Lung (tissue), 11 donors: ENCODE measurements at regions not wholly inside any gene's neighbourhood (a gene's known extent, or its start where the extent isn't known, plus 50 kb on each side); places are given as distances from the start of the nearest gene placed in this dataset.

Experiments
- ATAC-seq: fragments of 200-7000 bp; cut with Tn5 transposase; one replicate; pipeline ENCODE4 v1.9.1; 2020; ENCODE audit warnings: moderate number of reproducible peaks; ENCODE audit not compliant: insufficient read depth, low FRiP score
- DNase-seq, 3 donors: peaks; one replicate each; pipeline ENCODE4 v3.0.0-alpha.2; 2013 to 2017
- H3K27ac ChIP-seq, 2 donors: one replicate each; pipeline ENCODE4 v1.5.1; 2013; ENCODE audit warnings: mild to moderate bottlenecking in 2 of 2, moderate library complexity in 2 of 2, control low read depth in 1 of 2, inconsistent platforms in 1 of 2, low read depth in 1 of 2, low read length in 1 of 2
- H3K27me3 ChIP-seq, 3 donors: one replicate each; pipeline ENCODE4 v1.5.1; 2013; ENCODE audit warnings: low read length in 2 of 3; ENCODE audit not compliant: control insufficient read depth in 3 of 3, insufficient read depth in 3 of 3
- H3K36me3 ChIP-seq, 4 donors: one replicate each; pipeline ENCODE4 v1.5.1; 2013; ENCODE audit warnings: low read length in 4 of 4, mild to moderate bottlenecking in 1 of 4, moderate library complexity in 1 of 4; ENCODE audit not compliant: control insufficient read depth in 4 of 4, insufficient read depth in 4 of 4
- H3K4me1 ChIP-seq, 5 donors: one replicate each; pipeline ENCODE4 v1.5.1; 2013; ENCODE audit warnings: low read length in 5 of 5, mild to moderate bottlenecking in 2 of 5, moderate library complexity in 1 of 5; ENCODE audit not compliant: control insufficient read depth in 5 of 5, insufficient read depth in 5 of 5
- H3K4me3 ChIP-seq: one replicate; pipeline ENCODE4 v1.5.1; 2013; ENCODE audit warnings: mild to moderate bottlenecking, control low read depth, moderate library complexity
- H3K9ac ChIP-seq, 2 donors: one replicate each; pipeline ENCODE4 v1.5.1; 2013; ENCODE audit warnings: low read length in 2 of 2, control low read depth in 1 of 2; ENCODE audit not compliant: insufficient read depth in 1 of 2
- H3K9me3 ChIP-seq, 4 donors: one replicate each; pipeline ENCODE4 v1.5.1; 2013; ENCODE audit warnings: low read length in 3 of 4, mild to moderate bottlenecking in 1 of 4, moderate library complexity in 1 of 4; ENCODE audit not compliant: control insufficient read depth in 4 of 4, insufficient read depth in 3 of 4
- CTCF ChIP-seq: IDR thresholded peaks from 2 replicates; pipeline ENCODE4 v1.5.1; 2012; ENCODE audit warnings: mild to moderate bottlenecking; ENCODE audit errors: control extremely low read depth, extremely low read depth
- WGBS, 2 donors: extraction: QIAGEN DNeasy Blood & Tissue Kit; methylation state at CpG; one replicate each; pipeline ENCODE4 v1.1.7; 2013; 5-methylcytosine and 5-hydroxymethylcytosine counted together
- donor health status: control.
- donor health status: control.
- donor health status: Bipolar disorder and iron deficiency.
- donor health status: healthy.
- donor health status: DM: yes; HTN: yes; CAD: no.

GRCh38 chr2:49831698-49832367 lies 677.5 kb upstream of the FSHR start:
- H3K27ac ChIP-seq: no peak overlapping the region
- ATAC-seq: no peak
- 69 to 81% methylated on average over 14 of the region's 14 CpGs for WGBS, 2 donors

GRCh38 chr2:49830846-49831245 lies 676.5 kb upstream of the FSHR start:
- Histone ChIP-seq H3K9ac (no peak overlapping the region), H3K9me3 (no peaks in the 10 kb centered on the region), H3K4me3 (no peak overlapping the region), H3K4me1 (no peaks in the 10 kb centered on the region), H3K27ac (no peak overlapping the region), H3K36me3 (no peaks in the 10 kb centered on the region), H3K27me3 (no peaks in the 10 kb centered on the region)
- DNase-seq (peak; percentile 15 to 78 (median 46)), ATAC-seq (no peak)
- no peak for TF ChIP-seq CTCF
- WGBS, 2 donors: 66 to 67% methylated on average over 3 of the region's 3 CpGs

More at GRCh38 chr2:49831698-49832367, 677.5 kb upstream of the FSHR start:
- Histone ChIP-seq H3K4me3 (no peak overlapping the region), H3K27me3 (no peaks in the 10 kb centered on the region), H3K9me3 (no peaks in the 10 kb centered on the region), H3K36me3 (no peaks in the 10 kb centered on the region), H3K4me1 (no peaks in the 10 kb centered on the region), H3K9ac (no peak overlapping the region)
- no peak for DNase-seq
- TF ChIP-seq CTCF: no peak

DNA sequence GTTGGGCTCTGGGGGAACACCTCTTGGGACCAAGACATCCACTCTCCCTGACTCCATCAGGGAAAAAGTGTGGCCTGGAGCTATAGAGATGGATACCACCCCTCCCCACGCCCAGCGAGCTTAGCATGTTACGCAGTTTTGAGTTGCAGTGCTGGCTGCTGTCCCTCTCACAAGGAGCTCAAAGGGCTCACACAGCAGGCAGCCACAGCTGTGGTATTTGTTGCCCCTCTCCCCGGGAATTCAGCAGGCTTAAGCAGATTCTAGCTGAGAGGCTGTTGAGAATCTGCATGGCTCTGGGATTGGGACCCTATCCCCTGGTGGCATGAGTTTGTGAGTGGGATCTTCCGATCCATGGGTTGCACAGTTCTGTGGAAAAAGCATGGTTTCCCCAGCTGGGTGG lies 673.1 kb upstream of the FSHR start:
- Histone ChIP-seq H3K27me3 (no peaks in the 10 kb centered on the region), H3K27ac (no peak overlapping the region), H3K9ac (no peak overlapping the region), H3K9me3 (no peaks in the 10 kb centered on the region), H3K4me1 (no peaks in the 10 kb centered on the region), H3K36me3 (no peaks in the 10 kb centered on the region), H3K4me3 (no peak overlapping the region)
- ATAC-seq (no peak), DNase-seq (no peak)
- TF ChIP-seq CTCF: no peak
- 86 to 87% methylated on average over 5 of the region's 5 CpGs for WGBS, 2 donors

DNA sequence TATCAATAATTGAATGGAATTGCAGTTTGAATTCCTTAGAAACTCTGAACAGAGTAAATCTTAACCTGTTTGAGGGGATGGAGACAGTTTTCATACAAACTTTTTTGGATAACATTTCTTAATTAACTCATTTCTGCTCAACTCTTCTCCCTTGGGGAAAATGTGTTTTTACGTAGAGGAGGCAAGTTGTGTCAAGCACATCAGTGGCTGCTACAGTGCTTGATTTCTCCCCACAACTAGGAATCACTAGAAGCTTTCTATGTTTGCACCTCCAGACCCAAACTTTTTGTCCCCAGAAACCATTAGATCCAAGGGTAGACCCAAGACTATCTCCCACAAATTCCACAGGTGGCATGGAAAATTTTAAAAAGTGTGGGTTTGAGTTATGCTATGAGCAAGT lies 658.9 kb upstream of the FSHR start:
- ATAC-seq (no peak), DNase-seq (no peak)
- H3K36me3 ChIP-seq: no peaks in the 10 kb centered on the region
- H3K9me3 ChIP-seq: no peaks in the 10 kb centered on the region
- WGBS, 2 donors: 66 to 85% methylated on average over 1 of the region's 1 CpG
- no peak overlapping the region for H3K4me3 ChIP-seq
- peaks cover 0 to 25% (median 4%) of the 10 kb centered on the region in 5 donors for H3K4me1 ChIP-seq
- no peak for TF ChIP-seq CTCF
- H3K9ac ChIP-seq: no peak overlapping the region
- H3K27ac ChIP-seq: peak overlapping the region in 1 of 2 donors; percentile 21
- no peaks in the 10 kb centered on the region for H3K27me3 ChIP-seq
